Adrenal gland (tissue), 5 donors: ENCODE measurements at regions not wholly inside any gene's neighbourhood (a gene's known extent, or its start where the extent isn't known, plus 50 kb on each side); places are given as distances from the start of the nearest gene placed in this dataset.

Experiments
- CTCF ChIP-seq, 6 experiments: fragments of 450-650 bp in 4 of 6; fragments of 200-600 bp in 2 of 6; sonication (generic) in 1 of 6; IDR thresholded peaks; 1 replicate in 5 of 6; 2 replicates in 1 of 6; pipeline versions ENCODE4 v1.5.1 to v1.8.0; 2016 to 2021; ENCODE audit warnings: antibody characterized with exemption in 6 of 6, mild to moderate bottlenecking in 2 of 6, moderate library complexity in 1 of 6
- POLR2A ChIP-seq, 2 donors: fragments of 450-650 bp; IDR thresholded peaks; one replicate each; pipeline ENCODE4 v1.6.1; 2017; ENCODE audit warnings: antibody characterized with exemption in 2 of 2, mild to moderate bottlenecking in 2 of 2, moderate library complexity in 1 of 2
- donor health status: DM: no; HTN: no; CAD: no.

- TF ChIP-seq CTCF (IDR thresholded peaks at IDR 0.05): no peak
- TF ChIP-seq POLR2A (IDR thresholded peaks at IDR 0.05): no peak
Measured at GRCh38 chr3:24586920-24587319, 92.3 kb upstream of the THRB start.
